GM12891 (cell line): ENCODE measurements at regions not wholly inside any gene's neighbourhood (a gene's known extent, or its start where the extent isn't known, plus 50 kb on each side); places are given as distances from the start of the nearest gene placed in this dataset.

Experiments used
- POLR2A ChIP-seq: IDR thresholded peaks from 2 replicates; pipeline ENCODE4 v1.6.1; 2011; ENCODE audit warnings: low read depth, low read length, control low read depth
- POLR2AphosphoS5 ChIP-seq: IDR thresholded peaks from 2 replicates; pipeline ENCODE4 v1.6.1; 2011; ENCODE audit warnings: low read depth, low read length, control low read depth
- POU2F2 ChIP-seq: IDR thresholded peaks from 2 replicates; pipeline ENCODE4 v1.6.1; 2011; ENCODE audit warnings: low read depth, mild to moderate bottlenecking, control low read depth, low read length, moderate library complexity
- TAF1 ChIP-seq: IDR thresholded peaks from 2 replicates; pipeline ENCODE4 v1.6.1; 2011; ENCODE audit warnings: low read depth, low read length, control low read depth

GRCh38 chrX:39465467-39465866 lies 632.3 kb downstream of the BCOR start:
- TF ChIP-seq POU2F2 = no peak
- TF ChIP-seq TAF1 = no peak
- TF ChIP-seq POLR2A = no peak
- TF ChIP-seq POLR2AphosphoS5 = no peak
